Muscle of arm (tissue), 1 donor: ENCODE measurements at regions not wholly inside any gene's neighbourhood (a gene's known extent, or its start where the extent isn't known, plus 50 kb on each side); places are given as distances from the start of the nearest gene placed in this dataset.
"Not testable (repeated sequence)": the region's sequence is repeated elsewhere in the genome, so short reads cannot be mapped to it uniquely, and the experiment has no call there.

Experiments used
- DNase-seq: peaks from one replicate; pipeline ENCODE4 v3.0.0-alpha.2; 2013

GRCh38 chr1:149157409-149157808, 54.1 kb upstream of the NBPF9 start:
- not testable (repeated sequence) for DNase-seq

GRCh38 chr1:149158308-149158707, 55.0 kb upstream of the NBPF9 start:
- not testable (repeated sequence) for DNase-seq

GRCh38 chr1:149163063-149163444, 59.7 kb upstream of the NBPF9 start:
- DNase-seq: not testable (repeated sequence)

GRCh38 chr1:149174765-149175164, 71.4 kb upstream of the NBPF9 start:
- DNase-seq: peak; percentile 2

GRCh38 chr1:149175812-149176211, 72.5 kb upstream of the NBPF9 start:
- not testable (repeated sequence) for DNase-seq

- peak; percentile 45 for DNase-seq
These were observed 73.3 kb upstream of the NBPF9 start for GRCh38 chr1:149176453-149177316.

- not testable (repeated sequence) for DNase-seq
These were observed 87.4 kb upstream of the NBPF9 start for GRCh38 chr1:149190742-149191141.

GRCh38 chr1:149196651-149197050, 93.3 kb upstream of the NBPF9 start:
- DNase-seq: not testable (repeated sequence)

- not testable (repeated sequence) for DNase-seq
These were observed 97.2 kb upstream of the NBPF9 start for GRCh38 chr1:149200567-149200966.

GRCh38 chr1:149202283-149202682, 98.9 kb upstream of the NBPF9 start:
- not testable (repeated sequence) for DNase-seq

GRCh38 chr1:149204396-149204795, 101.0 kb upstream of the NBPF9 start:
- DNase-seq: not testable (repeated sequence)

- not testable (repeated sequence) for DNase-seq
These were observed 105.5 kb upstream of the NBPF9 start for GRCh38 chr1:149208836-149209235.

GRCh38 chr1:149211757-149212420, 108.5 kb upstream of the NBPF9 start:
- DNase-seq: not testable (repeated sequence)

- DNase-seq: not testable (repeated sequence)
These were observed 109.6 kb upstream of the NBPF9 start for GRCh38 chr1:149212946-149213345.

- not testable (repeated sequence) for DNase-seq
These were observed 110.3 kb upstream of the NBPF9 start for GRCh38 chr1:149213673-149214072.

- not testable (repeated sequence) for DNase-seq
These were observed 115.0 kb upstream of the NBPF9 start for GRCh38 chr1:149218080-149218988.

GRCh38 chr1:149219539-149219938, 116.2 kb upstream of the NBPF9 start:
- not testable (repeated sequence) for DNase-seq

- DNase-seq: not testable (repeated sequence)
These were observed 117.2 kb upstream of the NBPF9 start for GRCh38 chr1:149220463-149221074.

- not testable (repeated sequence) for DNase-seq
These were observed 124.7 kb upstream of the NBPF9 start for GRCh38 chr1:149227933-149228665.
